ENCODE measurements at regions not wholly inside any gene's neighbourhood (a gene's known extent, or its start where the extent isn't known, plus 50 kb on each side); places are given as distances from the start of the nearest gene placed in this dataset.
"Not testable (repeated sequence)": the region's sequence is repeated elsewhere in the genome, so short reads cannot be mapped to it uniquely, and the experiment has no call there.

GRCh38 chr16:6732166-6732565, 600.5 kb upstream of the RBFOX1 start:
- H3K4me3 ChIP-seq (ENCODE audit: low read depth, low read length), result no peak overlapping the region
- no peak for TF ChIP-seq CTCF (conservative IDR thresholded peaks at IDR 0.05; ENCODE audit: low read depth, low read length)
- DNase-seq (ENCODE audit: low read depth), result no peak

GRCh38 chr16:6728381-6728780, 604.3 kb upstream of the RBFOX1 start:
- H3K4me3 ChIP-seq (ENCODE audit: low read depth, low read length), result no peak overlapping the region
- no peak for TF ChIP-seq CTCF (conservative IDR thresholded peaks at IDR 0.05; ENCODE audit: low read depth, low read length)

DNA sequence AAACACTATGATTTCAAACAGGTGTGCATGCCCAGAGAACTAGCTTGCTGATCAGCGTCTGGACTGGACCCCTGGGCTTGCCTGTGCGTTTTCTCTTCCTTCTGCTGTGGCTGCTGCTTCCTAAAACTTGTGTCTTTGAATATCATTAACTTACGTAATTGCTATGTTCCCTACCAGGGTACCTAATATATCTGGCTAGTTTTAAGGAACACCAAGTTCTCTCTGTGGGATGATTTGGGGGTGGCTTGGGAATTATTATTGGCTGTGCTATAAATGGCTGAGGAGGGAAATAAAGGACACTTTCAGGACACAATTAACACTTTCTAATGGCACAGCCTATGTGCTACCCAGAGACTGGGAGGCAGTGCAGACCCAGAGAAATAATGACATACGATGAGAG, 606.0 kb upstream of the RBFOX1 start:
- no peak overlapping the region for H3K4me3 ChIP-seq (ENCODE audit: low read depth, low read length)
- no peak for TF ChIP-seq CTCF (conservative IDR thresholded peaks at IDR 0.05; ENCODE audit: low read depth, low read length)
- no peak for DNase-seq (ENCODE audit: low read depth)

More at GRCh38 chr16:6728381-6728780, 604.3 kb upstream of the RBFOX1 start:
- no peak for DNase-seq (ENCODE audit: low read depth)

- no peak for TF ChIP-seq CTCF (conservative IDR thresholded peaks at IDR 0.05; ENCODE audit: low read depth, low read length)
- no peak overlapping the region for H3K4me3 ChIP-seq (ENCODE audit: low read depth, low read length)
- no peak for DNase-seq (ENCODE audit: low read depth)
Measured at GRCh38 chr16:6725634-6726331, 606.9 kb upstream of the RBFOX1 start.

DNA sequence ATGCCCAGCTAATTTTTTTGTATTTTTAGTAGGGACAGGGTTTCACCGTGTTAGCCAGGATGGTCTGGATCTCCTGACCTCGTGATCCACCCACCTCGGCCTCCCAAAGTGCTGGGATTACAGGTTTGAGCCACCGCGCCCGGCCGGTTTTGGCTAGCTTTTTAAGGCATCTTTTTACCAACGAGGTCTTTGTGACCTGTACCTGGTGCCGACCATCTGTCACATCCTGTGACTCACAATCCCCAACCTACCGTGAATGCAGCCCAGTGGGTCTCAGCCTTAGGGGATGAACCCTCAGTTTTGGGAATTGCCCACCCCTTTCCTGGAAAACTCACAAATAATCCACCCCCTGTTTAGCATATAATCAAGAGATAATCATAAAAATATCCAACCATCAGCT, 607.4 kb upstream of the RBFOX1 start:
- not testable (repeated sequence) for H3K4me3 ChIP-seq (ENCODE audit: low read depth, low read length); DNase-seq (ENCODE audit: low read depth)

DNA sequence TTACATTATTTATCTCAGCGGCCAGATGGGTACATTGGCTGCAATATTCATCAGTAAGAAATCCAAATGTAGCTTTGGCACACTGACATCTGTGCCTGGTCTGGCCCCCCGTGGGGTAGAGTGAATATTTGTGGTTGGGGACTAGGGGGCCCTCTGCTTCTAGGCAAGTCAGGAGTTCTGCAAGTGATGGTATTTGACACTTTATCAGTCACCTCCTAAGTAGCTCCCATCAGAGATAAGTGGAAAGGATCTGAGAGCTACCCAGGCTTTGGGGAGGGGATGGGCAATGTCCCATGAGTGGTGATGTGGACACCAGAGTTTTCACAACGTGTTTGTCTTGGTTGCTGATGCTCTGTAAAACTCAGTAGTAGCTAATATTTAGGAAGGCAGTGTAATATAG, 609.9 kb upstream of the RBFOX1 start:
- no peak for DNase-seq (ENCODE audit: low read depth)
- H3K4me3 ChIP-seq (ENCODE audit: low read depth, low read length), result no peak overlapping the region
- no peak for TF ChIP-seq CTCF (conservative IDR thresholded peaks at IDR 0.05; ENCODE audit: low read depth, low read length)

DNA sequence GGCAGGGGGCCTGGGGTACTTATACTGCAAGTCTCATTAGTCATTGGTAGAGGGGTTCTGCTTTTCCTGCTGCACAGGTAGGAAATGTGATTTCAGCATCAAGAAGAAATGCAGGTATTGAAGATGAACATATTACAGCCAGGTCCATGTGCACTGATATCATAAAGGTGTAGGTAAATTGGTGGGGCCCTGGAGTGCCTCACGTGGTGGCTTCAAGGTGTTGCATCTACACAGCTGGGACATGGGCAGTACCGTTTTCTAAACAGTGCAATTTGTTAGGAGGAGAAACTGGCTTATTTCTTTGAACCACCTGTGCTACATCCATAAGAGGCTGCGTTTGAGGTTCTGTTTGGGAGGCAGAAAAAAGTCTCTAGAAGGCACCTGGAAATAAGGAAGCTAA, 618.1 kb upstream of the RBFOX1 start:
- no peak for DNase-seq (ENCODE audit: low read depth)
- no peak for TF ChIP-seq CTCF (conservative IDR thresholded peaks at IDR 0.05; ENCODE audit: low read depth, low read length)
- no peak overlapping the region for H3K4me3 ChIP-seq (ENCODE audit: low read depth, low read length)
